GM04503 (cell line): ENCODE measurements at regions not wholly inside any gene's neighbourhood (a gene's known extent, or its start where the extent isn't known, plus 50 kb on each side); places are given as distances from the start of the nearest gene placed in this dataset.
"Not testable (repeated sequence)": the region's sequence is repeated elsewhere in the genome, so short reads cannot be mapped to it uniquely, and the experiment has no call there.

Experiments used
- DNase-seq: peaks from one replicate; pipeline ENCODE4 v3.0.0-alpha.2; 2012; ENCODE audit warnings: low read depth

DNA sequence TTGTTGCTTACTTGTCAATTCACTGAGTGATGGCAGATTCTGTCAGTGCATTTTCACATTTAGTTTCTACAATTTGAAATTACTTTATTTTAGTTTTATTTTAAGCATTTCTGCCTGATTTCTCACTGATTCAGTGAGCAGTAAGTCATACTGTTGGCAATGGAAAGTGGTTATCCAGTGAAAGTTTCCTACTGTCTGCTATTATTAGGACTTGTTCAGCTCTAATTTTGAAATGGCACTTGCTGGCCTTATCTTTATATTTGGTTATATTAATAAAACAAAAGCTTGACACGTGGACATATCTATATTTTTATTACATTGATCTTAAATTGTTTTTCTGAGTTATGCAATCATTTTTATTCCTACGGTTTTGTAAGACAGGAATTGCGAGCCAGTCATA, 871.8 kb upstream of the SLC35B3 start:
- no peak for DNase-seq

- no peak for DNase-seq
Observed at GRCh38 chr6:9295644-9296043, 860.3 kb upstream of the SLC35B3 start.

GRCh38 chr6:9292975-9293374, 857.6 kb upstream of the SLC35B3 start:
- no peak for DNase-seq

DNA sequence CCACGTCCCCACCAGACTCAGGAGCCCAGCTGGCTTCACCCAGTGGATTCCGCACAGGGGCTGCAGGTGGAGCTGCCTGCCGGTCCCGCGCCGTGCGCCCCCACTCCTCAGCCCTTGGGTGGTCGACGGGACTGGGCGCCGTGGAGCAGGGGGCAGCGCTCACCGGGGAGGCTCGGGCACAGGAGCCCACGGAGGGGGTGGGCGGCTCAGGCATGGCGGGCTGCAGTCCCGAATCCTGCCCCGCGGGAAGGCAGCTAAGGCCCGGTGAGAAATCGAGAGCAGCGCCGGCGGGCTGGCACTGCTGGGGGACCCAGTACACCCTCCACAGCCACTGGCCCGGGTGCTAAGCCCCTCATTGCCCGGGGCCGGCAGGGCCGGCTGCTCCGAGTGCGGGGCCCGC, 855.0 kb upstream of the SLC35B3 start:
- not testable (repeated sequence) for DNase-seq

GRCh38 chr6:9272671-9273070, 837.3 kb upstream of the SLC35B3 start:
- no peak for DNase-seq

DNA sequence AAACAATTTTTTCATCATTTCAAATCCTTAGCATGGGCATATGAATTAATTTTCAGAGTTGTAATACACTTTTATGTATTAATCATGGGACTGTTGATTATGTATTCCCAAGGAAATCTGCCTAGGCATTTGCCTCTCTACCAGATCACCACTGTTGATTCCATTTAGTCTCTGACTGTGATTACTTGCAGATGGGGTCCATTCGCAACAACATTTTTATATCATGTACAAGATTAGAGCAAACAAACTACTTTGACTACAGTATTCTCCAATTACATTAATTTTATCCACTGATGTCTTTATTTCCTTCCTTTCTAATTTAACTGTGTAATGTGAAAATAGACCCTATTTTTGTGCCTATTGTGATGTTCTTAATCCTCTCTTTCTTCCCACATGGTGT, 831.4 kb upstream of the SLC35B3 start:
- DNase-seq, result no peak

GRCh38 chr6:9257215-9257614, 821.9 kb upstream of the SLC35B3 start:
- DNase-seq, result no peak

DNA sequence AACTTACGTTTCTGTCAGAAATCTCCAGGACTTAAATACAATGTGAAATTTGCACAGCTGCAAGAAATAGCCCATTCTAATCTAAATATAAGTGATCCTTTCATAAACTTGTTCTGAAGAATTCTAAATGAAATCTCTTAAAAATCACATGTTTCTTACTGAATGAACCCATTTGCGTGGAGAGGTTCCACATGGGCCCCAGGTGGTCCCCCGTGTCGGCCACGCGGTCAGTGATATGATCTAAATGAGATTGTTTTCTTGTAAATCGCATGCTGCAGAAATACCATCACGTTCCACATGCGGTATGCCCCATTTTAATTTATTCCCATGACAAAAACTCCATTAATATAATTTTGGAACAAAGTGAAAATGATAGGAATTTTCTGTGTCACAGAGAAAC, 818.9 kb upstream of the SLC35B3 start:
- DNase-seq, result no peak

- DNase-seq, result no peak
Observed at GRCh38 chr6:9252799-9253198, 817.5 kb upstream of the SLC35B3 start.

DNA sequence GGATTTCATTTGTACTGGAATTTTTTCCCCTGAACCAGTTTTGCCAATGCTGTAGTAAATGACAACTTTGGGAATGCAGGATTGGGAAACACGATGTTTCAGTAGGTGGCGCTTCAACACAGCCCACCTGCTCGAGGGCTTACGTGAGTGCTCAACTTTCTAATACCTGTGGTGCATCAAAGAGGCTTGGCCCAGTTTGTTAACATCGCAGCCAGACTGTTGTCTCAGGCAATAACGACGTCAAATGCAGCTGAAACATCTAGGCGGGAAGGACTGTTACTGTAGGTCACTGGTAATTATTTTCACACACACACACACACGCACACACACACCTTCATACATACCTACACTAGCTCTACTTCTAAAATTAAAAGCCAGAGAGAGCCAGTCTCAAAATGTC, 815.5 kb upstream of the SLC35B3 start:
- DNase-seq, result no peak

DNA sequence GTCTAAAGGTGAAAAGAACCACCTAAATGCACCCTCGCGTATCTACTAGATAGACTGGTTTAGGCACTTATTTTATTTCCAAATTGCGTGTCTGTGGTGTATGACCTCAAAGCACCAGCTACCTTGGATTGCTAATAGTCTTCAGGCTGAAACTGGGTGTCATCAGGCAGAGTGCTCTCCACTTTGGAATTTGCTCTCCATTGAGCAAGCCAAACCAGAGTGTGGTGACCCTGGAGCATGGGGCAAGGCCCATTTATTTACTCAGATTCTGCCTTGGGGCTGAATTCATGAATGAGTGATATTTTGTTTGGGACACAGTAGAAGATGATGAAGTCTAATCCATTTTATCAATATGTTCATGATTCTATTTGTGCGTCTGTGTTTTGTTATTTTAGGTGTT, 812.8 kb upstream of the SLC35B3 start:
- no peak for DNase-seq

- no peak for DNase-seq
Observed at GRCh38 chr6:9240861-9241260, 805.5 kb upstream of the SLC35B3 start.

GRCh38 chr6:9236443-9236842, 801.1 kb upstream of the SLC35B3 start:
- no peak for DNase-seq

DNA sequence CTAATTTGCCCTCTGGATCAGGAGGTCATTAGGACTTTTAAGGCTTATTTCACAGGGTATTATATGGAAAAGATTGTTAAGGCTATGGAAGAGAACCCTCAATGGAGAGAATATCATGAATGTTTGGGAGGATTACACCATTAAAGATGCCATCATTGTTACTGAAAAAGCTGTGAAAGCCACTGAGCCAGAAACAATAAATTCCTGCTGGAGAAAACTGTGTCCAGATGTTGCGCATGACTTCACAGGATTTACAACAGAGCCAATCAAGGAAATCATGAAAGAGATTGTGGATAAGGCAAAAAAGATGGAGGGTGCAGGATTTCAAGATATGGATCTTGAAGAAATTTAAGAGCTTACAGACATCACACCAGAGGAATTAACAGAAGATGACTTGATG, 798.3 kb upstream of the SLC35B3 start:
- DNase-seq, result no peak

- no peak for DNase-seq
Observed at GRCh38 chr6:9233226-9233625, 797.9 kb upstream of the SLC35B3 start.

- peak; percentile 50 for DNase-seq
Observed at GRCh38 chr6:9225441-9225871, 790.1 kb upstream of the SLC35B3 start.

GRCh38 chr6:9224539-9224938, 789.2 kb upstream of the SLC35B3 start:
- DNase-seq, result no peak

GRCh38 chr6:9213717-9214116, 778.4 kb upstream of the SLC35B3 start:
- DNase-seq, result not testable (repeated sequence)

DNA sequence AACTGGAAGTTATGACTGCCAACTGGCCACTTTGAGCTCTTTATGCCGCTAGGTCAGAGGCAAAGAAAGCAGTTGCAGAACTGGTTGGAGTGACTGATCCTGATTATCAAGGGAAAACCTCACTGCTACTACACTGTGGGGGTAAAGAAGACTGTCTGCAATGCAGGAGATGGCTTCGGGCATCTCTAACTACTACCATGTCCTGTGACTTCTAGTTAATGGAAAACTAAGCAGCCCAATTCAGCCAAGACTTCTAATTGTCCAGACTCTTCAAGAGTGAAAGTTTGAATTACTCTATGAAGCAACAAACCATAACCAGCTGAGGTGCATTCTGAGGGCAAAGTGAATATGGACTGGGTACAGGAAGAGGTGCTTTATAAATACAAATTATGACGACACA, 773.6 kb upstream of the SLC35B3 start:
- DNase-seq, result no peak

GRCh38 chr6:9205645-9206044, 770.3 kb upstream of the SLC35B3 start:
- no peak for DNase-seq

GRCh38 chr6:9204171-9204570, 768.8 kb upstream of the SLC35B3 start:
- DNase-seq, result no peak

GRCh38 chr6:9200712-9201111, 765.4 kb upstream of the SLC35B3 start:
- no peak for DNase-seq

DNA sequence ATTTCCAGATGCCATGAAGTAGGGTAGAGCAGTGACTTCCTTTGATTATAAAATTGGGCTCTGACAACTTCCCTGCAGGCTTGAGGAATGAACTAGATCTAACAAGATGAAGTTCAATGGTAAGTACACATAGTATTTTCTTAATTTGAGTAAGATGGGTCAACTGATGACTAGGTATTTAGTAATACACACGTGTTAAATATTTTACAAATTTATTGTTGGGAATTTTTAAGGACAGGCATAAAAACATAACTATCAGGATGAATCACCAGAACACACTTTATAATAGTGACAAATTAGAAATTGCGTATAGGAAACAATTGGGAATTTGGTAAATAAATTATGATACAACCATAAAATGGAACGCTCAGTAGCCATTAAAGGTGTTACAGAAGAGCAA, 762.4 kb upstream of the SLC35B3 start:
- DNase-seq, result no peak

- DNase-seq, result no peak
Observed at GRCh38 chr6:9195322-9195721, 760.0 kb upstream of the SLC35B3 start.

- DNase-seq, result no peak
Observed at GRCh38 chr6:9192405-9192909, 757.1 kb upstream of the SLC35B3 start.
